GM18517 (cell line): ENCODE measurements at regions not wholly inside any gene's neighbourhood (a gene's known extent, or its start where the extent isn't known, plus 50 kb on each side); places are given as distances from the start of the nearest gene placed in this dataset.

Source experiments
- ATAC-seq: cut with Tn5 transposase; IDR thresholded peaks from one replicate; pipeline ENCODE4 v1.9.1; 2021; ENCODE audit warnings: mild to moderate bottlenecking, moderate library complexity; ENCODE audit not compliant: unreplicated experiment

GRCh38 chr9:106625259-106625789, 237.6 kb upstream of the ZNF462 start:
- ATAC-seq = no peak

- no peak for ATAC-seq
These were observed 236.0 kb upstream of the ZNF462 start for GRCh38 chr9:106626936-106627335.

- no peak for ATAC-seq
These were observed 230.3 kb upstream of the ZNF462 start for GRCh38 chr9:106632621-106633020.

GRCh38 chr9:106634183-106634582, 228.8 kb upstream of the ZNF462 start:
- ATAC-seq = no peak

- no peak for ATAC-seq
These were observed 228.3 kb upstream of the ZNF462 start for GRCh38 chr9:106634641-106635040.

- no peak for ATAC-seq
These were observed 225.5 kb upstream of the ZNF462 start for GRCh38 chr9:106637486-106637885.

- no peak for ATAC-seq
These were observed 222.9 kb upstream of the ZNF462 start for GRCh38 chr9:106639873-106640568.

GRCh38 chr9:106643211-106643930, 219.6 kb upstream of the ZNF462 start:
- ATAC-seq = no peak

GRCh38 chr9:106644661-106645060, 218.3 kb upstream of the ZNF462 start:
- no peak for ATAC-seq

- ATAC-seq = no peak
These were observed 214.2 kb upstream of the ZNF462 start for GRCh38 chr9:106648799-106649198.

- ATAC-seq = no peak
These were observed 213.3 kb upstream of the ZNF462 start for GRCh38 chr9:106649664-106650063.

- no peak for ATAC-seq
These were observed 209.8 kb upstream of the ZNF462 start for GRCh38 chr9:106653213-106653612.

- ATAC-seq = no peak
These were observed 207.0 kb upstream of the ZNF462 start for GRCh38 chr9:106655966-106656365.

GRCh38 chr9:106657926-106658325, 205.0 kb upstream of the ZNF462 start:
- ATAC-seq = no peak

- ATAC-seq = no peak
These were observed 194.4 kb upstream of the ZNF462 start for GRCh38 chr9:106668534-106668933.

- no peak for ATAC-seq
These were observed 193.1 kb upstream of the ZNF462 start for GRCh38 chr9:106669835-106670234.

GRCh38 chr9:106670418-106670817, 192.5 kb upstream of the ZNF462 start:
- no peak for ATAC-seq

GRCh38 chr9:106675780-106676179, 187.2 kb upstream of the ZNF462 start:
- no peak for ATAC-seq

GRCh38 chr9:106677374-106677773, 185.6 kb upstream of the ZNF462 start:
- no peak for ATAC-seq

GRCh38 chr9:106677830-106678229, 185.1 kb upstream of the ZNF462 start:
- ATAC-seq = no peak

- ATAC-seq = no peak
These were observed 184.7 kb upstream of the ZNF462 start for GRCh38 chr9:106678273-106678672.

- no peak for ATAC-seq
These were observed 180.5 kb upstream of the ZNF462 start for GRCh38 chr9:106682420-106682819.
